ENCODE measurements at regions not wholly inside any gene's neighbourhood (a gene's known extent, or its start where the extent isn't known, plus 50 kb on each side); places are given as distances from the start of the nearest gene placed in this dataset.

- H3K27ac ChIP-seq (ENCODE audit: low read depth in 2 of 2, low read length in 2 of 2), result no peak overlapping the region
- FAIRE-seq, result no peak
- no peaks in the 10 kb centered on the region for H3K27me3 ChIP-seq (ENCODE audit: control insufficient read depth, insufficient read depth, low read length)
- no peaks in the 10 kb centered on the region for H3K36me3 ChIP-seq (ENCODE audit: control insufficient read depth in 2 of 3, insufficient read depth in 3 of 3, low read length in 3 of 3)
- no peaks in the 10 kb centered on the region for H3K4me1 ChIP-seq (ENCODE audit: control insufficient read depth in 2 of 3, insufficient read depth in 2 of 3, low read depth in 1 of 3, low read length in 3 of 3)
- DNase-seq, result no peak
- intact Hi-C loops (cut with DNase I), result loop anchor here (10.0 kb wide), 1 partner anchor 415 kb away; the partner anchor contains the start of gene PRIM2
- H3K9me3 ChIP-seq (ENCODE audit: control insufficient read depth in 2 of 3, insufficient read depth in 1 of 3, low read length in 3 of 3), result no peaks in the 10 kb centered on the region
- H3K4me3 ChIP-seq (ENCODE audit: low read length in 3 of 3), result no peak overlapping the region
- H3K9ac ChIP-seq (ENCODE audit: low read length in 3 of 3), result no peak overlapping the region
- TF ChIP-seq CTCF (IDR thresholded peaks at IDR 0.05; ENCODE audit: borderline replicate concordance, extremely low read depth, insufficient read depth), result no peak
Observed at GRCh38 chr6:56899753-56900152, 55.2 kb upstream of the BEND6 start.

GRCh38 chr6:56899311-56899710 lies 55.6 kb upstream of the BEND6 start:
- H3K27me3 ChIP-seq (ENCODE audit: control insufficient read depth, insufficient read depth, low read length), result no peaks in the 10 kb centered on the region
- no peaks in the 10 kb centered on the region for H3K4me1 ChIP-seq (ENCODE audit: control insufficient read depth in 2 of 3, insufficient read depth in 2 of 3, low read depth in 1 of 3, low read length in 3 of 3)
- H3K4me3 ChIP-seq (ENCODE audit: low read length in 3 of 3), result no peak overlapping the region
- H3K27ac ChIP-seq (ENCODE audit: low read depth in 2 of 2, low read length in 2 of 2), result no peak overlapping the region
- no peaks in the 10 kb centered on the region for H3K9me3 ChIP-seq (ENCODE audit: control insufficient read depth in 2 of 3, insufficient read depth in 1 of 3, low read length in 3 of 3)
- intact Hi-C loops (cut with DNase I), result no loop called here
- no peak for DNase-seq
- no peak for FAIRE-seq
- no peaks in the 10 kb centered on the region for H3K36me3 ChIP-seq (ENCODE audit: control insufficient read depth in 2 of 3, insufficient read depth in 3 of 3, low read length in 3 of 3)
- no peak for TF ChIP-seq CTCF (IDR thresholded peaks at IDR 0.05; ENCODE audit: borderline replicate concordance, extremely low read depth, insufficient read depth)
- no peak overlapping the region for H3K9ac ChIP-seq (ENCODE audit: low read length in 3 of 3)

GRCh38 chr6:56897789-56898529 lies 56.9 kb upstream of the BEND6 start:
- no peak for DNase-seq
- Histone ChIP-seq H3K27me3 (ENCODE audit: control insufficient read depth, insufficient read depth, low read length) (no peaks in the 10 kb centered on the region), H3K9me3 (ENCODE audit: control insufficient read depth in 2 of 3, insufficient read depth in 1 of 3, low read length in 3 of 3) (no peaks in the 10 kb centered on the region), H3K27ac (ENCODE audit: low read depth in 2 of 2, low read length in 2 of 2) (no peak overlapping the region), H3K4me1 (ENCODE audit: control insufficient read depth in 2 of 3, insufficient read depth in 2 of 3, low read depth in 1 of 3, low read length in 3 of 3) (no peaks in the 10 kb centered on the region), H3K9ac (ENCODE audit: low read length in 3 of 3) (no peak overlapping the region), H3K4me3 (ENCODE audit: low read length in 3 of 3) (no peak overlapping the region), H3K36me3 (ENCODE audit: control insufficient read depth in 2 of 3, insufficient read depth in 3 of 3, low read length in 3 of 3) (no peaks in the 10 kb centered on the region)
- intact Hi-C loops (cut with DNase I), result no loop called here
- FAIRE-seq, result no peak
- no peak for TF ChIP-seq CTCF (IDR thresholded peaks at IDR 0.05; ENCODE audit: borderline replicate concordance, extremely low read depth, insufficient read depth)

- no peak for FAIRE-seq
- H3K27ac ChIP-seq (ENCODE audit: low read depth in 2 of 2, low read length in 2 of 2), result no peak overlapping the region
- H3K9me3 ChIP-seq (ENCODE audit: control insufficient read depth in 2 of 3, insufficient read depth in 1 of 3, low read length in 3 of 3), result no peaks in the 10 kb centered on the region
- H3K9ac ChIP-seq (ENCODE audit: low read length in 3 of 3), result no peak overlapping the region
- no peaks in the 10 kb centered on the region for H3K36me3 ChIP-seq (ENCODE audit: control insufficient read depth in 2 of 3, insufficient read depth in 3 of 3, low read length in 3 of 3)
- DNase-seq, result no peak
- intact Hi-C loops (cut with DNase I), result no loop called here
- TF ChIP-seq CTCF (IDR thresholded peaks at IDR 0.05; ENCODE audit: borderline replicate concordance, extremely low read depth, insufficient read depth), result no peak
- no peaks in the 10 kb centered on the region for H3K27me3 ChIP-seq (ENCODE audit: control insufficient read depth, insufficient read depth, low read length)
- no peak overlapping the region for H3K4me3 ChIP-seq (ENCODE audit: low read length in 3 of 3)
- no peaks in the 10 kb centered on the region for H3K4me1 ChIP-seq (ENCODE audit: control insufficient read depth in 2 of 3, insufficient read depth in 2 of 3, low read depth in 1 of 3, low read length in 3 of 3)
Observed at GRCh38 chr6:56891754-56892153, 63.2 kb upstream of the BEND6 start.

Measured in kidney (tissue), 13 donors.